Neural cell (in vitro differentiated cells): ENCODE measurements at regions not wholly inside any gene's neighbourhood (a gene's known extent, or its start where the extent isn't known, plus 50 kb on each side); places are given as distances from the start of the nearest gene placed in this dataset.

Experiments
- POLR2AphosphoS5 ChIP-seq: IDR thresholded peaks from 2 replicates; pipeline ENCODE4 v1.6.1; 2012
- TAF1 ChIP-seq: IDR thresholded peaks from 2 replicates; pipeline ENCODE4 v1.6.1; 2012; ENCODE audit warnings: low read depth
- TF ChIP-seq, protein P1 (sequence below): fragments of 450-650 bp; IDR thresholded peaks from 2 replicates; pipeline ENCODE4 v1.5.1; 2014; ENCODE audit warnings: antibody characterized with exemption, mild to moderate bottlenecking, moderate library complexity; ENCODE audit not compliant: poor library complexity, severe bottlenecking
- TF ChIP-seq, protein P2 (sequence below): IDR thresholded peaks from 2 replicates; pipeline ENCODE4 v1.6.1; 2012; ENCODE audit warnings: borderline replicate concordance

DNA sequence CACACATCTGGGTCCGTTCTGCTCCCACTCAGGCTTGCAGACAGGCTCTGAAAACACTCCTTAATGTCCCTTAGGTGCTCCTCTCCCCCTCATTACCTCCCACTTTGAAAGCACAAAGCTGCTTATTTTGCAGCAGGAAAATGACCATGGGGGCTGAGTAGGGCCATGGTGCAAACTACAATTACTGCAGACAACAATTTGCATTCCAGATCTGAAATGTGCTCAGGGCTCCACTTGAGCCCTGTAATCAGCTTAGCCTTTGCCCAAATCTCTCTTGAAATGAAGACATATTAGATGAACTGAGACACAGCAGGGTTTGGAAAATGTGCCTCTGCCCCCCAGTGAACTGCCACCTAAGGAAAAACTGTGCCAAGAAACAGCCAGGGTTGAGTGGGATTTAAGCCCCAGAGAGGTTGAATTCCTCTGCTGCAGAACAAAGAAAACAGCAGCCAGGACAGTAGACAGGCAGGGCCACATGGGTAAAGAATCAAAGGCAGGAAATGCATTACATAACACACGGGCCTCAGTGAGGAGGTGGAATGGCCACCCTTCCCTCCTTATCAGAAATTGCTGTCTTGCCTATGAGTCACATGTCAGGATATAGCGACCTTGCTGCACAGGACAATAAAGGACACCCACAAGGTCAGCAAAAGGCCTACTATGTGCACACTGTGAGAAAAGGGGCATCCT lies 126.8 kb upstream of the ARHGEF3 start:
- TF ChIP-seq POLR2AphosphoS5 = no peak
- TF ChIP-seq TAF1 = no peak
- TF ChIP-seq, protein P1, sequence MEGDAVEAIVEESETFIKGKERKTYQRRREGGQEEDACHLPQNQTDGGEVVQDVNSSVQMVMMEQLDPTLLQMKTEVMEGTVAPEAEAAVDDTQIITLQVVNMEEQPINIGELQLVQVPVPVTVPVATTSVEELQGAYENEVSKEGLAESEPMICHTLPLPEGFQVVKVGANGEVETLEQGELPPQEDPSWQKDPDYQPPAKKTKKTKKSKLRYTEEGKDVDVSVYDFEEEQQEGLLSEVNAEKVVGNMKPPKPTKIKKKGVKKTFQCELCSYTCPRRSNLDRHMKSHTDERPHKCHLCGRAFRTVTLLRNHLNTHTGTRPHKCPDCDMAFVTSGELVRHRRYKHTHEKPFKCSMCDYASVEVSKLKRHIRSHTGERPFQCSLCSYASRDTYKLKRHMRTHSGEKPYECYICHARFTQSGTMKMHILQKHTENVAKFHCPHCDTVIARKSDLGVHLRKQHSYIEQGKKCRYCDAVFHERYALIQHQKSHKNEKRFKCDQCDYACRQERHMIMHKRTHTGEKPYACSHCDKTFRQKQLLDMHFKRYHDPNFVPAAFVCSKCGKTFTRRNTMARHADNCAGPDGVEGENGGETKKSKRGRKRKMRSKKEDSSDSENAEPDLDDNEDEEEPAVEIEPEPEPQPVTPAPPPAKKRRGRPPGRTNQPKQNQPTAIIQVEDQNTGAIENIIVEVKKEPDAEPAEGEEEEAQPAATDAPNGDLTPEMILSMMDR = no peak
- TF ChIP-seq, protein P2, sequence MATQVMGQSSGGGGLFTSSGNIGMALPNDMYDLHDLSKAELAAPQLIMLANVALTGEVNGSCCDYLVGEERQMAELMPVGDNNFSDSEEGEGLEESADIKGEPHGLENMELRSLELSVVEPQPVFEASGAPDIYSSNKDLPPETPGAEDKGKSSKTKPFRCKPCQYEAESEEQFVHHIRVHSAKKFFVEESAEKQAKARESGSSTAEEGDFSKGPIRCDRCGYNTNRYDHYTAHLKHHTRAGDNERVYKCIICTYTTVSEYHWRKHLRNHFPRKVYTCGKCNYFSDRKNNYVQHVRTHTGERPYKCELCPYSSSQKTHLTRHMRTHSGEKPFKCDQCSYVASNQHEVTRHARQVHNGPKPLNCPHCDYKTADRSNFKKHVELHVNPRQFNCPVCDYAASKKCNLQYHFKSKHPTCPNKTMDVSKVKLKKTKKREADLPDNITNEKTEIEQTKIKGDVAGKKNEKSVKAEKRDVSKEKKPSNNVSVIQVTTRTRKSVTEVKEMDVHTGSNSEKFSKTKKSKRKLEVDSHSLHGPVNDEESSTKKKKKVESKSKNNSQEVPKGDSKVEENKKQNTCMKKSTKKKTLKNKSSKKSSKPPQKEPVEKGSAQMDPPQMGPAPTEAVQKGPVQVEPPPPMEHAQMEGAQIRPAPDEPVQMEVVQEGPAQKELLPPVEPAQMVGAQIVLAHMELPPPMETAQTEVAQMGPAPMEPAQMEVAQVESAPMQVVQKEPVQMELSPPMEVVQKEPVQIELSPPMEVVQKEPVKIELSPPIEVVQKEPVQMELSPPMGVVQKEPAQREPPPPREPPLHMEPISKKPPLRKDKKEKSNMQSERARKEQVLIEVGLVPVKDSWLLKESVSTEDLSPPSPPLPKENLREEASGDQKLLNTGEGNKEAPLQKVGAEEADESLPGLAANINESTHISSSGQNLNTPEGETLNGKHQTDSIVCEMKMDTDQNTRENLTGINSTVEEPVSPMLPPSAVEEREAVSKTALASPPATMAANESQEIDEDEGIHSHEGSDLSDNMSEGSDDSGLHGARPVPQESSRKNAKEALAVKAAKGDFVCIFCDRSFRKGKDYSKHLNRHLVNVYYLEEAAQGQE = no peak
